SK-N-SH treated with all-trans-retinoic acid at 6 μM for 48 hours (cell line): ENCODE measurements at regions not wholly inside any gene's neighbourhood (a gene's known extent, or its start where the extent isn't known, plus 50 kb on each side); places are given as distances from the start of the nearest gene placed in this dataset.

ENCODE experiments used
- ARNTL ChIP-seq: fragments of 450-650 bp; formaldehyde crosslinking; IDR thresholded peaks from 2 replicates; pipeline ENCODE4 v1.5.0; 2020; ENCODE audit warnings: low read depth, mild to moderate bottlenecking, moderate library complexity, borderline replicate concordance
- CREB5 ChIP-seq: fragments of 250-450 bp; sonication (Bioruptor Pico); IDR thresholded peaks from 2 replicates; pipeline ENCODE4 v1.5.1; 2020; ENCODE audit warnings: low read depth, mild to moderate bottlenecking, moderate library complexity
- CSDC2 ChIP-seq: fragments of 250-450 bp; sonication (Bioruptor Pico); IDR thresholded peaks from 2 replicates; pipeline ENCODE4 v1.5.0; 2020; ENCODE audit warnings: mild to moderate bottlenecking, moderate library complexity
- PATZ1 ChIP-seq: fragments of 250-450 bp; sonication (Bioruptor Pico); IDR thresholded peaks from 2 replicates; pipeline ENCODE4 v1.8.0; 2020; ENCODE audit warnings: mild to moderate bottlenecking, moderate library complexity, borderline replicate concordance
- POU6F1 ChIP-seq: fragments of 250-450 bp; sonication (Bioruptor Pico); IDR thresholded peaks from 2 replicates; pipeline ENCODE4 v1.8.0; 2021; ENCODE audit warnings: low read depth, mild to moderate bottlenecking, moderate library complexity, borderline replicate concordance
- RARB ChIP-seq: fragments of 250-450 bp; sonication (Bioruptor Pico); IDR thresholded peaks from 2 replicates; pipeline ENCODE4 v1.8.0; 2021; ENCODE audit warnings: mild to moderate bottlenecking, moderate library complexity
- TCF4 ChIP-seq: fragments of 250-450 bp; sonication (Bioruptor Pico); IDR thresholded peaks from 2 replicates; pipeline ENCODE4 v1.8.0; 2021; ENCODE audit warnings: mild to moderate bottlenecking, moderate library complexity, borderline replicate concordance

- TF ChIP-seq POU6F1 (CRISPR knock-in tag) (no peak), PATZ1 (no peak), CSDC2 (CRISPR knock-in tag) (no peak), TCF4 (CRISPR knock-in tag) (no peak), ARNTL (no peak), RARB (no peak), CREB5 (CRISPR knock-in tag) (no peak)
Observed at GRCh38 chr2:66761826-66762225, 326.9 kb downstream of the MEIS1 start.
